NB4 (cell line): ENCODE measurements at regions not wholly inside any gene's neighbourhood (a gene's known extent, or its start where the extent isn't known, plus 50 kb on each side); places are given as distances from the start of the nearest gene placed in this dataset.

Experiments
- DNase-seq: peaks from one replicate; pipeline ENCODE4 v3.0.0; 2010; ENCODE audit warnings: low read depth
- H3K4me3 ChIP-seq: one replicate; pipeline ENCODE4 v1.5.1; 2011; ENCODE audit warnings: mild to moderate bottlenecking, low read depth, low read length, moderate library complexity
- CTCF ChIP-seq: IDR thresholded peaks from one replicate; pipeline ENCODE4 v1.5.1; 2012; ENCODE audit warnings: low read depth, low read length
- MYC ChIP-seq: IDR thresholded peaks from 2 replicates; pipeline ENCODE4 v1.6.1; 2011; ENCODE audit warnings: low read depth, low read length
- POLR2A ChIP-seq: IDR thresholded peaks from 2 replicates; pipeline ENCODE4 v1.6.1; 2011; ENCODE audit warnings: mild to moderate bottlenecking; ENCODE audit not compliant: insufficient read length; ENCODE audit errors: extremely low read depth
- TF ChIP-seq, protein P1 (sequence below): IDR thresholded peaks from 2 replicates; pipeline ENCODE4 v1.6.1; 2011; ENCODE audit warnings: low read depth, low read length

DNA sequence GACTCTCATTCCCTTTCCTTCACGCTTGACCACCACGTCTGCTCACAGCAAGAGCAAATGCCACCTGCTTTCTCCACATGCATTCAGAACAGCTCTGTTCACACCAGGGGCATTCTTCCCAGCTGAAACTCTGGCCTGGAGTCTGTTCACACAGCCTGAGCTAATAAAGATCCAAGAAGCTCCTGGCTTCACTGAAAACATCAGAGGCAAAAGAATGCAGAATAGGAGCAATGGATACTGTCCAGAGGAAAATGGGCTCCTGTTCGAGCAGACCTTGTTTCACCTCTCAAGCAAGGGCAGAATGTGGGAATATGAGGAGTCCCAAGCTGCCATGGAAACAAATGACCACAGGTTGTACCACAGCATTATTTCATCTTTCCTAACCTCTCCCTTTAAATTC, 402.7 kb upstream of the TNC start:
- TF ChIP-seq, protein P1, sequence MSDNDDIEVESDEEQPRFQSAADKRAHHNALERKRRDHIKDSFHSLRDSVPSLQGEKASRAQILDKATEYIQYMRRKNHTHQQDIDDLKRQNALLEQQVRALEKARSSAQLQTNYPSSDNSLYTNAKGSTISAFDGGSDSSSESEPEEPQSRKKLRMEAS, result no peak
- TF ChIP-seq MYC (no peak), CTCF (no peak), POLR2A (no peak)
- DNase-seq, result no peak
- no peak overlapping the region for H3K4me3 ChIP-seq

GRCh38 chr9:115522912-115523311, 405.0 kb upstream of the TNC start:
- TF ChIP-seq CTCF, result no peak
- TF ChIP-seq, protein P1, result no peak
- no peak for DNase-seq
- H3K4me3 ChIP-seq, result no peak overlapping the region

- no peak overlapping the region for H3K4me3 ChIP-seq
- peak; percentile 44 for DNase-seq
- peak; percentile 53 for TF ChIP-seq CTCF
- TF ChIP-seq, protein P1, result no peak
Measured at GRCh38 chr9:115524453-115525059, 406.6 kb upstream of the TNC start.

DNA sequence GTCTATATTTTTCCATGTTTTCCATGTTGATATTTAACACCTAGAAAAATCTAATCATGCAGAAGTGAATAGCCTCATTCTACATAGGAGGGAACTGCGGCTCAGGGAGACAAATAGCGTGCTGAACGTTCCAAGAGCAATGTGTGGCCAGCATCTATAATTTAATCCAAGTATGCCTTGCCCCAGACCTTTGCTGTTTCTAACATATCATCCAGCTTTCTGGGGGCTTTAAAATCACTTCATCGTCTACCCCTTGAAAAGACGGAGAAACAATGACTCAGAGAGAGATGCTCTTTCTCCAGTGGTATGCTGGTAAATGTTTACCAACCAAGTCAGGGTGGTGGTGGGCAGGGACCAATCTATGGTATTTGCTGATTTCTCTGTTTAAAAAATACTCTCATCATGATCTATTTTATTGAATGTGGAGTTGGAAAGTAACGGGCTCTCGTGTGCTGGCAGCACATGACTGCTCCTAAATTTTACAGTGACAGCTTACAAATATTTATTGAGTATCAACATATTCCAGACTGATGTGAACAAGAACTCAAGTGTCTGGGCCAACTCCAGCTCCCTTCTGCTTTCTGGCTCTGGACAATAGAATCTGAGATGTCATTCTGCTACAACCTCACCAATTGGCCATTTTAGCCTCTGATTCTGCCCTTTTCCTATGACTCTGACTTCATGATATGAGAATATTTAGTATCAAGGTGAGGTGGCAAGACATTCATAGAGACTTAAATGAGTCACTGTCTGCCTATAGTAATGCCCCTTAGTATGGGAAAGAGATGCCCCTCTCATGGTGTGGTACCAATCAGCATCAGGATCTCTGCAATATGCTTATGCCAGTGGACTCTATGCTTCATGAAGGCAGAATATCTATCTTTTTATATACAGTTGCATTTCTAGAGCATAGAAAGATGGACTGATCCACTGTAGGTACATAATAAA, 407.4 kb upstream of the TNC start:
- H3K4me3 ChIP-seq, result no peak overlapping the region
- DNase-seq, result no peak
- TF ChIP-seq CTCF, result no peak
- no peak for TF ChIP-seq POLR2A
- TF ChIP-seq MYC, result no peak
- TF ChIP-seq, protein P1, result no peak

DNA sequence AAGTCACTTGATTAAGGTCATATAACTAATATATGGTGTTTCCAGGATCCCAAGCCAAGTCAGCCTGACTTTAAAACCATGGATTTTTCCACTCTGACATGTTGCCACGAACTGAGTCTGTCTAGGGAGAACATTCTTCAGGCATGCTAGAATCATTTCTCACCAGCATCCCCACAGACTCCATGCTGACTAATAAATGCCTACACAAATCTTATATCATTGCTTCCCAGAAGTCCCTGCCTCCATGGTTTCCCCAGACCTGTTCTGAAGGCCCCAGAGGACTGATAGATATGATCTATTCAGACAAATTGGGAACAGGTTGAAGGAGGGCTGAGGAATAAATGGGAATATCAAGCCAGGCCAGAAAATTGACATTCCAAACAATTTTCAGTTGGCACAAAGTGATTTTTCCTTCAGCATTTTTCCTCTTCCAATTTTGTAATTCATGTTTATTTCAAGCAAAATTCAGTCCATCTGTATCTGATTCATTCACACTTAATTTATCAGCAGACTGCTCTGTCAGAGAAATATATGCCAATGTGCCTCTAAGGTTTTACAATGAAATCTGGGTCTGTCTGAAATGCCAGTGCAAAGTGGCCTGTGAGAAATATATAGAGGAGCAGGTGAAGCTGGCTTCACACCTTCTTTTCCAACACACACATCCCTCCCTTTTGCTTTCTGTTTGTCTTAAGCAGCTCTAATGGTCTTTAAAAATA, 413.6 kb upstream of the TNC start:
- no peak for TF ChIP-seq CTCF
- no peak for TF ChIP-seq POLR2A
- TF ChIP-seq, protein P1, result no peak
- TF ChIP-seq MYC, result no peak
- no peak overlapping the region for H3K4me3 ChIP-seq
- DNase-seq, result no peak
